Activated B cell treated with CpG ODN at 0.5 μM for 24 hours (primary cell): ENCODE measurements at regions not wholly inside any gene's neighbourhood (a gene's known extent, or its start where the extent isn't known, plus 50 kb on each side); places are given as distances from the start of the nearest gene placed in this dataset.

Experiments used
- ATAC-seq: fragments of 200-7000 bp; cut with Tn5 transposase; one replicate; pipeline ENCODE4 v1.10.0; 2021; ENCODE audit warnings: low read depth, mild to moderate bottlenecking, moderate library complexity
- CTCF ChIA-PET: fragments of 350-600 bp; sonication (Branson Sonifier 250); formaldehyde crosslinking; loops from one replicate; lab custom pipeline; 2021; ENCODE audit warnings: antibody characterized with exemption; lab: Charles Lee
- POLR2A ChIA-PET: fragments of 350-600 bp; sonication (Branson Sonifier 250); formaldehyde crosslinking; loops from one replicate; lab custom pipeline; 2021; ENCODE audit warnings: antibody characterized with exemption; lab: Charles Lee
- DNase-seq: peaks from one replicate; pipeline ENCODE4 v3.0.0; 2022
- H3K27ac Mint-ChIP-seq: one replicate; pipeline ENCODE4 v1.8.0; 2020; ENCODE audit warnings: mixed read lengths
- H3K27me3 Mint-ChIP-seq: one replicate; pipeline ENCODE4 v1.8.0; 2021; ENCODE audit warnings: mixed read lengths
- H3K36me3 Mint-ChIP-seq: one replicate; pipeline ENCODE4 v1.8.0; 2021; ENCODE audit warnings: low read depth, mixed read lengths
- H3K4me1 Mint-ChIP-seq: one replicate; pipeline ENCODE4 v1.8.0; 2021; ENCODE audit warnings: mixed read lengths
- H3K4me3 Mint-ChIP-seq: one replicate; pipeline ENCODE4 v1.8.0; 2020; ENCODE audit warnings: mild to moderate bottlenecking, mixed read lengths
- H3K9me3 Mint-ChIP-seq: one replicate; pipeline ENCODE4 v1.8.0; 2020; ENCODE audit warnings: mixed read lengths
- CTCF ChIP-seq: fragments of 200-600 bp; IDR thresholded peaks from one replicate; pipeline ENCODE4 v1.8.0; 2022; ENCODE audit warnings: antibody characterized with exemption, mild to moderate bottlenecking
- intact Hi-C: fragments of 100-400 bp; cut with micrococcal nuclease; formaldehyde crosslinking; loops from one replicate; pipeline ENCODE4 v1.15.1; 2024

- H3K4me3 Mint-ChIP-seq: no peak overlapping the region
- no peak overlapping the region for H3K27ac Mint-ChIP-seq
- ChIA-PET POLR2A (no interaction called here), CTCF (no interaction called here)
- intact Hi-C loops: no loop called here
- no peak for ATAC-seq
- no peaks in the 10 kb centered on the region for H3K9me3 Mint-ChIP-seq
- no peak for DNase-seq
- no peaks in the 10 kb centered on the region for H3K36me3 Mint-ChIP-seq
- H3K27me3 Mint-ChIP-seq: no peaks in the 10 kb centered on the region
- H3K4me1 Mint-ChIP-seq: no peaks in the 10 kb centered on the region
- no peak for TF ChIP-seq CTCF
These were observed 246.2 kb upstream of the DAB2 start for GRCh38 chr5:39670955-39671354.

GRCh38 chr5:39670391-39670790 is 245.6 kb upstream of the DAB2 start:
- POLR2A ChIA-PET: no interaction called here
- H3K9me3 Mint-ChIP-seq: no peaks in the 10 kb centered on the region
- intact Hi-C loops: no loop called here
- DNase-seq (no peak), ATAC-seq (no peak)
- H3K27me3 Mint-ChIP-seq: no peaks in the 10 kb centered on the region
- H3K4me3 Mint-ChIP-seq: no peak overlapping the region
- no peaks in the 10 kb centered on the region for H3K4me1 Mint-ChIP-seq
- H3K36me3 Mint-ChIP-seq: no peaks in the 10 kb centered on the region
- CTCF ChIA-PET: no interaction called here
- TF ChIP-seq CTCF: no peak
- no peak overlapping the region for H3K27ac Mint-ChIP-seq

GRCh38 chr5:39668980-39669379 is 244.2 kb upstream of the DAB2 start:
- intact Hi-C loops: no loop called here
- ATAC-seq (no peak), DNase-seq (no peak)
- H3K27me3 Mint-ChIP-seq: no peaks in the 10 kb centered on the region
- no peaks in the 10 kb centered on the region for H3K4me1 Mint-ChIP-seq
- no peak overlapping the region for H3K27ac Mint-ChIP-seq
- no peak overlapping the region for H3K4me3 Mint-ChIP-seq
- POLR2A ChIA-PET: no interaction called here
- no peak for TF ChIP-seq CTCF
- no peaks in the 10 kb centered on the region for H3K36me3 Mint-ChIP-seq
- CTCF ChIA-PET: no interaction called here
- no peaks in the 10 kb centered on the region for H3K9me3 Mint-ChIP-seq

- ChIA-PET POLR2A (no interaction called here), CTCF (no interaction called here)
- intact Hi-C loops: no loop called here
- ATAC-seq: no peak
- TF ChIP-seq CTCF: no peak
- Mint-ChIP-seq H3K9me3 (no peaks in the 10 kb centered on the region), H3K4me1 (peaks cover 5% of the 10 kb centered on the region), H3K36me3 (no peaks in the 10 kb centered on the region), H3K4me3 (no peak overlapping the region), H3K27me3 (no peaks in the 10 kb centered on the region), H3K27ac (no peak overlapping the region)
- no peak for DNase-seq
These were observed 240.5 kb upstream of the DAB2 start for GRCh38 chr5:39665328-39665727.

GRCh38 chr5:39662945-39663344 is 238.2 kb upstream of the DAB2 start:
- Mint-ChIP-seq H3K36me3 (no peaks in the 10 kb centered on the region), H3K4me1 (peaks cover 7% of the 10 kb centered on the region), H3K27ac (no peak overlapping the region), H3K4me3 (no peak overlapping the region), H3K9me3 (no peaks in the 10 kb centered on the region), H3K27me3 (no peaks in the 10 kb centered on the region)
- ATAC-seq (no peak), DNase-seq (no peak)
- no peak for TF ChIP-seq CTCF
- intact Hi-C loops: no loop called here
- ChIA-PET CTCF (no interaction called here), POLR2A (no interaction called here)
